GM19351 (cell line): ENCODE measurements at regions not wholly inside any gene's neighbourhood (a gene's known extent, or its start where the extent isn't known, plus 50 kb on each side); places are given as distances from the start of the nearest gene placed in this dataset.

Experiments
- ATAC-seq: cut with Tn5 transposase; IDR thresholded peaks from one replicate; pipeline ENCODE4 v1.9.1; 2021; ENCODE audit warnings: mild to moderate bottlenecking, moderate library complexity; ENCODE audit not compliant: unreplicated experiment

- no peak for ATAC-seq
Observed at GRCh38 chr5:4855036-4855435, 285.1 kb upstream of the ADAMTS16 start.

- no peak for ATAC-seq
Observed at GRCh38 chr5:4855880-4856279, 284.2 kb upstream of the ADAMTS16 start.

GRCh38 chr5:4857761-4858160 lies 282.4 kb upstream of the ADAMTS16 start:
- ATAC-seq = no peak

- ATAC-seq = no peak
Observed at GRCh38 chr5:4859500-4860235, 280.5 kb upstream of the ADAMTS16 start.

- ATAC-seq = no peak
Observed at GRCh38 chr5:4860631-4861030, 279.5 kb upstream of the ADAMTS16 start.

- no peak for ATAC-seq
Observed at GRCh38 chr5:4862500-4862899, 277.6 kb upstream of the ADAMTS16 start.

GRCh38 chr5:4866131-4866659 lies 273.9 kb upstream of the ADAMTS16 start:
- ATAC-seq = no peak

- ATAC-seq = no peak
Observed at GRCh38 chr5:4866817-4867216, 273.3 kb upstream of the ADAMTS16 start.

GRCh38 chr5:4868140-4868735 lies 271.9 kb upstream of the ADAMTS16 start:
- ATAC-seq = peak; percentile 75

GRCh38 chr5:4873652-4874051 lies 266.5 kb upstream of the ADAMTS16 start:
- ATAC-seq = no peak

GRCh38 chr5:4874097-4874496 lies 266.0 kb upstream of the ADAMTS16 start:
- no peak for ATAC-seq

GRCh38 chr5:4875942-4876341 lies 264.2 kb upstream of the ADAMTS16 start:
- ATAC-seq = no peak

GRCh38 chr5:4876804-4877203 lies 263.3 kb upstream of the ADAMTS16 start:
- no peak for ATAC-seq

- no peak for ATAC-seq
Observed at GRCh38 chr5:4877579-4877978, 262.6 kb upstream of the ADAMTS16 start.

- no peak for ATAC-seq
Observed at GRCh38 chr5:4879075-4879474, 261.1 kb upstream of the ADAMTS16 start.

GRCh38 chr5:4879693-4880303 lies 260.3 kb upstream of the ADAMTS16 start:
- ATAC-seq = peak; percentile 89

- no peak for ATAC-seq
Observed at GRCh38 chr5:4880304-4880741, 259.8 kb upstream of the ADAMTS16 start.

- ATAC-seq = no peak
Observed at GRCh38 chr5:4881366-4882002, 258.6 kb upstream of the ADAMTS16 start.

- ATAC-seq = no peak
Observed at GRCh38 chr5:4882186-4882585, 257.9 kb upstream of the ADAMTS16 start.

GRCh38 chr5:4883360-4883759 lies 256.8 kb upstream of the ADAMTS16 start:
- no peak for ATAC-seq

- no peak for ATAC-seq
Observed at GRCh38 chr5:4893063-4893744, 246.9 kb upstream of the ADAMTS16 start.
